Fibroblast of skin of abdomen (primary cell): ENCODE measurements at regions not wholly inside any gene's neighbourhood (a gene's known extent, or its start where the extent isn't known, plus 50 kb on each side); places are given as distances from the start of the nearest gene placed in this dataset.
A peak's percentile ranks its signal among the peaks of the same experiment; 100 is the strongest.

ENCODE experiments used
- DNase-seq: peaks from one replicate; pipeline ENCODE4 v3.0.0-alpha.2; 2013

- no peak for DNase-seq
Observed at GRCh38 chr2:128702616-128703015, 383.9 kb upstream of the HS6ST1 start.

GRCh38 chr2:128708106-128708816 lies 389.6 kb upstream of the HS6ST1 start:
- DNase-seq = no peak

GRCh38 chr2:128710242-128710641 lies 391.6 kb upstream of the HS6ST1 start:
- DNase-seq = no peak

- DNase-seq = no peak
Observed at GRCh38 chr2:128710729-128711128, 392.1 kb upstream of the HS6ST1 start.

- DNase-seq = no peak
Observed at GRCh38 chr2:128714285-128714684, 395.6 kb upstream of the HS6ST1 start.

- DNase-seq = no peak
Observed at GRCh38 chr2:128714851-128715312, 396.2 kb upstream of the HS6ST1 start.

GRCh38 chr2:128715360-128715759 lies 396.7 kb upstream of the HS6ST1 start:
- DNase-seq = no peak

GRCh38 chr2:128716299-128716721 lies 397.6 kb upstream of the HS6ST1 start:
- DNase-seq = no peak

GRCh38 chr2:128717758-128718710 lies 399.4 kb upstream of the HS6ST1 start:
- DNase-seq = no peak

- DNase-seq = no peak
Observed at GRCh38 chr2:128720080-128721022, 401.7 kb upstream of the HS6ST1 start.

GRCh38 chr2:128721096-128721495 lies 402.4 kb upstream of the HS6ST1 start:
- no peak for DNase-seq

GRCh38 chr2:128722489-128722888 lies 403.8 kb upstream of the HS6ST1 start:
- no peak for DNase-seq

- DNase-seq = no peak
Observed at GRCh38 chr2:128724547-128724946, 405.9 kb upstream of the HS6ST1 start.

- DNase-seq = no peak
Observed at GRCh38 chr2:128724972-128725371, 406.3 kb upstream of the HS6ST1 start.

- no peak for DNase-seq
Observed at GRCh38 chr2:128726236-128726635, 407.6 kb upstream of the HS6ST1 start.

GRCh38 chr2:128726911-128727310 lies 408.2 kb upstream of the HS6ST1 start:
- DNase-seq = no peak

- DNase-seq = no peak
Observed at GRCh38 chr2:128727404-128727803, 408.7 kb upstream of the HS6ST1 start.

GRCh38 chr2:128727914-128728313 lies 409.2 kb upstream of the HS6ST1 start:
- peak; percentile 94 for DNase-seq

GRCh38 chr2:128729051-128729450 lies 410.4 kb upstream of the HS6ST1 start:
- no peak for DNase-seq

- no peak for DNase-seq
Observed at GRCh38 chr2:128731994-128732650, 413.5 kb upstream of the HS6ST1 start.

- DNase-seq = peak; percentile 97
Observed at GRCh38 chr2:128732976-128733431, 414.3 kb upstream of the HS6ST1 start.

GRCh38 chr2:128733450-128733849 lies 414.8 kb upstream of the HS6ST1 start:
- DNase-seq = no peak
